ENCODE measurements at regions not wholly inside any gene's neighbourhood (a gene's known extent, or its start where the extent isn't known, plus 50 kb on each side); places are given as distances from the start of the nearest gene placed in this dataset.

GRCh38 chr13:109496216-109496615 lies 290.2 kb downstream of the IRS2 start:
- Histone ChIP-seq H3K4me1 (ENCODE audit: insufficient read depth) (no peaks in the 10 kb centered on the region), H3K27me3 (no peaks in the 10 kb centered on the region), H3K9me3 (no peaks in the 10 kb centered on the region), H3K4me3 (no peak overlapping the region), H3K36me3 (no peaks in the 10 kb centered on the region), H3K27ac (no peak overlapping the region)
- no peak for TF ChIP-seq CTCF (IDR thresholded peaks at IDR 0.05)
- no peak for TF ChIP-seq POLR2A (IDR thresholded peaks at IDR 0.05)
- TF ChIP-seq EP300 (IDR thresholded peaks at IDR 0.05): no peak
- 80 to 88% (median 87%) methylated on average over 7 of the region's 7 CpGs for WGBS, 3 donors
- intact Hi-C loops (cut with DNase I): no loop called here
- no peak for DNase-seq

- Histone ChIP-seq H3K4me3 (no peak overlapping the region), H3K4me1 (ENCODE audit: insufficient read depth) (no peaks in the 10 kb centered on the region), H3K9me3 (no peaks in the 10 kb centered on the region), H3K27me3 (no peaks in the 10 kb centered on the region), H3K36me3 (no peaks in the 10 kb centered on the region), H3K27ac (no peak overlapping the region)
- intact Hi-C loops (cut with DNase I): no loop called here
- 75 to 91% (median 86%) methylated on average over 9 of the region's 9 CpGs for WGBS, 3 donors
- TF ChIP-seq CTCF (IDR thresholded peaks at IDR 0.05) (no peak), EP300 (IDR thresholded peaks at IDR 0.05) (no peak), POLR2A (IDR thresholded peaks at IDR 0.05) (no peak)
- DNase-seq: no peak
Measured at GRCh38 chr13:109494925-109495369, 291.4 kb downstream of the IRS2 start.

GRCh38 chr13:109485136-109485794 lies 301.1 kb downstream of the IRS2 start:
- intact Hi-C loops (cut with DNase I): no loop called here
- Histone ChIP-seq H3K4me3 (no peak overlapping the region), H3K27ac (no peak overlapping the region), H3K4me1 (ENCODE audit: insufficient read depth) (no peaks in the 10 kb centered on the region), H3K36me3 (no peaks in the 10 kb centered on the region), H3K9me3 (no peaks in the 10 kb centered on the region), H3K27me3 (no peaks in the 10 kb centered on the region)
- DNase-seq: no peak
- TF ChIP-seq POLR2A (IDR thresholded peaks at IDR 0.05): no peak
- no peak for TF ChIP-seq EP300 (IDR thresholded peaks at IDR 0.05)
- TF ChIP-seq CTCF (IDR thresholded peaks at IDR 0.05): no peak
- 78 to 80% (median 80%) methylated on average over 13 of the region's 13 CpGs for WGBS, 3 donors

GRCh38 chr13:109483284-109483683 lies 303.1 kb downstream of the IRS2 start:
- TF ChIP-seq POLR2A (IDR thresholded peaks at IDR 0.05) (no peak), CTCF (IDR thresholded peaks at IDR 0.05) (no peak), EP300 (IDR thresholded peaks at IDR 0.05) (no peak)
- Histone ChIP-seq H3K36me3 (no peaks in the 10 kb centered on the region), H3K4me1 (ENCODE audit: insufficient read depth) (no peaks in the 10 kb centered on the region), H3K27me3 (no peaks in the 10 kb centered on the region), H3K9me3 (no peaks in the 10 kb centered on the region), H3K27ac (no peak overlapping the region), H3K4me3 (no peak overlapping the region)
- WGBS, 3 donors: 51 to 58% (median 53%) methylated on average over 5 of the region's 5 CpGs
- intact Hi-C loops (cut with DNase I): no loop called here
- DNase-seq: no peak
